ENCODE measurements at regions not wholly inside any gene's neighbourhood (a gene's known extent, or its start where the extent isn't known, plus 50 kb on each side); places are given as distances from the start of the nearest gene placed in this dataset.

- no peak for DNase-seq (ENCODE audit: low read depth in 4 of 4, low spot score in 1 of 4)
Measured at GRCh38 chr4:112845386-112845785, 204.1 kb upstream of the ANK2 start.

- DNase-seq (ENCODE audit: low read depth in 4 of 4, low spot score in 1 of 4), result no peak
Measured at GRCh38 chr4:112847045-112847444, 202.4 kb upstream of the ANK2 start.

- DNase-seq (ENCODE audit: low read depth in 4 of 4, low spot score in 1 of 4), result no peak
Measured at GRCh38 chr4:112847781-112848180, 201.7 kb upstream of the ANK2 start.

GRCh38 chr4:112848911-112849310, 200.5 kb upstream of the ANK2 start:
- no peak for DNase-seq (ENCODE audit: low read depth in 4 of 4, low spot score in 1 of 4)

- no peak for DNase-seq (ENCODE audit: low read depth in 4 of 4, low spot score in 1 of 4)
Measured at GRCh38 chr4:112852601-112853000, 196.9 kb upstream of the ANK2 start.

- no peak for DNase-seq (ENCODE audit: low read depth in 4 of 4, low spot score in 1 of 4)
Measured at GRCh38 chr4:112853662-112854256, 195.7 kb upstream of the ANK2 start.

- no peak for DNase-seq (ENCODE audit: low read depth in 4 of 4, low spot score in 1 of 4)
Measured at GRCh38 chr4:112854420-112854819, 195.0 kb upstream of the ANK2 start.

GRCh38 chr4:112855058-112855457, 194.4 kb upstream of the ANK2 start:
- no peak for DNase-seq (ENCODE audit: low read depth in 4 of 4, low spot score in 1 of 4)

- no peak for DNase-seq (ENCODE audit: low read depth in 4 of 4, low spot score in 1 of 4)
Measured at GRCh38 chr4:112857461-112857860, 192.0 kb upstream of the ANK2 start.

GRCh38 chr4:112858751-112859150, 190.7 kb upstream of the ANK2 start:
- DNase-seq (ENCODE audit: low read depth in 4 of 4, low spot score in 1 of 4), result no peak

GRCh38 chr4:112859456-112860184, 189.8 kb upstream of the ANK2 start:
- no peak for DNase-seq (ENCODE audit: low read depth in 4 of 4, low spot score in 1 of 4)

- DNase-seq (ENCODE audit: low read depth in 4 of 4, low spot score in 1 of 4), result no peak
Measured at GRCh38 chr4:112860830-112861690, 188.4 kb upstream of the ANK2 start.

- no peak for DNase-seq (ENCODE audit: low read depth in 4 of 4, low spot score in 1 of 4)
Measured at GRCh38 chr4:112861691-112862674, 187.5 kb upstream of the ANK2 start.

GRCh38 chr4:112865443-112865842, 184.0 kb upstream of the ANK2 start:
- DNase-seq (ENCODE audit: low read depth in 4 of 4, low spot score in 1 of 4), result no peak

GRCh38 chr4:112876316-112876715, 173.1 kb upstream of the ANK2 start:
- DNase-seq (ENCODE audit: low read depth in 4 of 4, low spot score in 1 of 4), result no peak

GRCh38 chr4:112881842-112882241, 167.6 kb upstream of the ANK2 start:
- no peak for DNase-seq (ENCODE audit: low read depth in 4 of 4, low spot score in 1 of 4)

- no peak for DNase-seq (ENCODE audit: low read depth in 4 of 4, low spot score in 1 of 4)
Measured at GRCh38 chr4:112882286-112882685, 167.2 kb upstream of the ANK2 start.

- DNase-seq (ENCODE audit: low read depth in 4 of 4, low spot score in 1 of 4), result no peak
Measured at GRCh38 chr4:112884406-112884805, 165.0 kb upstream of the ANK2 start.

GRCh38 chr4:112885897-112886296, 163.6 kb upstream of the ANK2 start:
- no peak for DNase-seq (ENCODE audit: low read depth in 4 of 4, low spot score in 1 of 4)

GRCh38 chr4:112888622-112889021, 160.8 kb upstream of the ANK2 start:
- DNase-seq (ENCODE audit: low read depth in 4 of 4, low spot score in 1 of 4), result no peak

GRCh38 chr4:112889199-112889598, 160.3 kb upstream of the ANK2 start:
- DNase-seq (ENCODE audit: low read depth in 4 of 4, low spot score in 1 of 4), result no peak

All from stimulated activated CD4-positive, alpha-beta T cell treated with anti-CD3 and anti-CD28 coated beads, Interleukin-1b, Interleukin-23, amount 100 ng/mL, for 24 hours (primary cell).